ENCODE measurements at regions not wholly inside any gene's neighbourhood (a gene's known extent, or its start where the extent isn't known, plus 50 kb on each side); places are given as distances from the start of the nearest gene placed in this dataset.

DNA sequence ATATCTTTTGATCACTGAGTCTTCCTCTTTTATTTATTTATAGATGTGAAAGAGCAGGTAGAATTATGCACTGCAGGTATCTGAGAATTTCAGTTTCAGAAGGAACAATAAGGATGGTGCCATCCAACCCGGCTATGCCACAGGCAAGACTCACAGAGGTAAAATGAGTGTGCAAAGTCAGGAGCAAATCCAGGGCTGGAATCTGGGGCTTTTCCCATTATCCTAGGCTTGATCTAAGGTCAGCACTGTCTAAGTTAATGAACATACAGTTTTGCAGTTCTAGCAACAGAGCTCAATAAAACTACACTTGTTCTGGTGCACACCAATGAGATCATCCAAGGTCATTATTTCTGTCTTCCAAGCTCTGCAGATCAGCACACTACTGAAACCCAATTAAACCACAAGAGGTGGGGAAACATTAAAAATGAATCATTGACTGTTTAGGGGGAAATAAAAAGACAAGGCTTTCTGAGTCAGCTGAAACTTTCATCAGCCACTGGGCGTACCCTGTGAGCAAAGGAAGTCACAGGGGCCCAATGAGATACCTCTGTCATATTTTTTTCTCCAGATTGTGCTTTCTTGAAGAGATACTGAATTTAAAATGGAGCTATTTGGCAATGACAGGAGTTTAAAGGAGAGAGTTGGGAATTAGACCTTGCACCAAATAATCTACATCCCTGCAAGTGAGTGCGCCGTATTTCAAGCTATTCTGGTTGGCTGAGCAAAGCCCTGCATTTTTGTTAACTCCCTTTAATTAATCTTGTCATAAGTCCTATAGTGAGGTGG, 662.2 kb upstream of the ZNF608 start:
- DNase-seq, result no peak

DNA sequence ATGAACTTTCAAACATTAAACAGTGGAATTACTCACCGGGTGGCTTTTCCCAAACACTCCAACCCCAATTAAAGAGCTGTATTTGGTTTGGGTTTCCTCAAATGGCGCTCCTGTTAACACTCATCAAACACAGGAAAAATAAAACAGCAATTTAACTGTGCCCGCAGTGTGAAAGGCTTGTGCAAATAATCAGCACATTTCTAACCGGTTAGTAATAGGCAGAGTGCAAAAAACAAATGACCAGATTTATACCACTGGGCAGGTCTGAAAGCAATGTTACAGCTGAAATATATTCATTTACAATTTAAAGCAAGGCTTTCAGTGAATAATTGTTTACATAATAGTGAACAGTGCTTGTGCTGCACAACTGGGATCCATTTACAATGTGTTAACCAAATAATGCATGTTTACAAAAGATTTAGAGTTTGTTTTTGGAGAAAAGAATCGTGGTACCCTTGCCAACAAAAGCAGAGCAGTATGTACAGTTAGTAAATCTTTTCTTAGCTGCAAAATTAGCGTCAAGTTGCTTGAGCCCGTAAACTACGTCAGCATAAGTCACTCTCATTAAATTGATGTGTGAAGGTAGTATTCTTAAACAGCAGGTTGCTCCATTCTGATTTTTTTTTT, 662.9 kb upstream of the ZNF608 start:
- DNase-seq, result no peak

DNA sequence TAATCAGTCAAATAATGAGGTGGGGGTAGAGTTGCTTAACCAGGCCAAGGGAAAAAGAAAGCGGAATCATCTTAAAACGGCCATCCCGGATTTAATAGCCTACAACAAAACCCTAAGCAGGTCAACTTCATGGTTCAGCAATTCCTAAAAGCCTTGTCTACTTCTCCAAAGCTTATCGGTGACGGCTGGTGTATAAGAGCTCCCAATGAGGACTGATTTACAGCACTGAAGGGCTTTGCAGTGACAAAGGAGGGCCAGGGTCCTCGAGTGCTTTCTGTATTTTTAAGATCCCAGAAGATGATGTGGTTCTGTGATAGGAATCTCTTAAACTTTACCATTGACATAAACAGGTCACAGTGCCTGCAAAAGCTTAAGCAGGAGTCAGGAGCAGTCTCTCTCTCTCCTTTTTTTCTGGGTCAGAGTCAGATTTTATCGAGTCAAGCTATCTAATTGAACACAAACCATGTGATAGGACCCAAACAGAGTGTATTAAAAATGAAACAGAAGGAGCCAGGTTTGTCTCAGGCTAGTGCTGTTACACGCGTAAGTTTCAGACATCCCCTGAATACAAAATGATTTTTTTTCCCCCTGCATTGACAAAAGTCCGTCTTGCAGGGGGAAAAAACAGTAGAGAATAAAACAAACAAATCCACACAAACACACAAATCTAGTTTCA, 663.6 kb upstream of the ZNF608 start:
- DNase-seq, result no peak

DNA sequence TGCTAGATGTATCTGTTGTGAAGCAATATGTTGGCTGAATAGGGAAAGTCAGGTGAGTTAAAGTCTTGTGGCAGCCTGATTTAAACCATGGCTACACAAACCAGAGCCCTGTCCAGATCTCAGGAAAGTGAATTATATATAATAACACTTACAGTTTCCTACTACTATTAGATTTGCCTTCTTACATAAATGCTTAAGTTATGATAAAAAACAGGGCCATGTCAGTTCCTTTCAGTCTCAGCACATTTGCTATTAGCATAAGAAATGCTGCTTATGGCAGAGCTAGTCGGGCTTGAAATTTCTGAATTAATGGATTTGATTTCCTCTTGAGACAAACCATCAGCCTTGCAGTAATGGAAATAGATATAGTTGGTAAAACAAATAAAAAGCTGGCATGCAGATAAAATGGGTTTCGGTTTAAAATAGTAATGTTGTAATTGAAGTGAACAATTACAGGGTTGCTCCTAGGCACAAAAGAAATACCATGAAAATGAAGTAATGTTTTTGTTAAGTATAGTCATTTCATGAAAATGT, 664.2 kb upstream of the ZNF608 start:
- DNase-seq, result no peak

DNA sequence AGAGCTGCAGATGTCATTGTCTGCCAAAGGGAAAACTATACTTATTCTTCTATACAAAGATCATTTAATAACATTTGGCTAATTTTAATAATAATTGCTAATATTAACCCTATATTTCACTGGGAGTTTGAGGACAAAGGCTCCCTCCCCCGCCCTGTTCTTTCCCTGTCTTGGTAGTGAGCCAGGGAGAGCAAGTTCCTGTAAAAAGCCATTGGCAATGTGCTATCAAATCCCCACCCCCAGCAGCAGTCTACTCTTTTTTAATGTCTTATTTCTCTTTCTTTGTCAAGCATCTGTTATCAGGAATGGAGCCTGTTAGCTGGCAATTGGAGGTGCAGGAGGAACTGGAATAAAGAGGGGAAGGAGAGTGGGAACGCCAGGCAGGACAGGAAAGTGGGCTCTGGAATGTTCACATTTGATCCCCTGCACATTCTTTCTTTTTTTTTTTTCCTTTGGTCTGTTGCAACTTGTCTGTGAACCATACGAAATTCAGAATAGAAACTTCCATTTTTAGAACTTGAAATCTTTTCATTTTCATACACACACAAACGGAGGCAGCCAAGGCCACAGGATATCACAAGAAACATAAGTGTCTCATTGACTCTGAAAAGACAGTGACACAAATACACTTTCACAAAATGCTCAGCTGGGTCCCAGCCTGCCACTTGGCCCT, 664.8 kb upstream of the ZNF608 start:
- no peak for DNase-seq

DNA sequence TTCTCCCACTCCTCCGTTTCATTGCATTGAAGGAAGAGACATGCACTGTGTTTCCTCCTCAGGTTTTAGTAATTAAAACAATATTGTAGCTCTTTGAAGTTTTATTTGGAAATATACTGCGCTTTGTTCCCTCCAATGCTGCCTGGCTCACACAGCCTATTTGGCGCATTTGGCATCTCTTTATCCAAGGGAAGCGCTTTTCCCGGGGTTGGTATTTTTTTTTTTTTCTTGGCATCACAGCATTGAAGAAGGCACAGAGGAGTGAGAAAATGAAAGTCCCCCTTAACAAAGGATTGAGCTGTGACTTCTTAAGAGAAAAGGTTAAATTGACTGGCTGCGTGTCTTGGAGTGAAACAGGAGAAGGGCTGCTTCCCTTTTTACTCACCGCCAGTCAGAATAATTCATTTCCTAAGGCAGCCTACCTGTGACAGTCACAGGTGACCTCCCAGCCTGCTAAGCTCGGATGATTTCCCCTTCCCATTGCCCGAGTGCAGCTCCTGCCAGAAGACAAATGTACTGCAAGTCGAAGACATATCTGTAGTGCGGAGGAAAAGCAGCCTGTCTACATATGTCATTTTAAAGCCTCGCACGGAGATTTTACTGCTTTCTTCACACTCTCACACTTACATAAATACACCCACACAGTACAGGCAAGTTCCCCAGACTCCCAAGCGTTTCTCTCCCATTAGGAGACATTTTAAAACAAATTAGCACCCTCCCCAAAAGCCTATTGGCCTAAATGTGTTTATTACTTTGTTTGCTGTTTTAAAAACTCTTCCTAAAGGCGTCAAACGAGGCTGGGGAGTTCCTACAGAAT, 665.5 kb upstream of the ZNF608 start:
- no peak for DNase-seq

DNA sequence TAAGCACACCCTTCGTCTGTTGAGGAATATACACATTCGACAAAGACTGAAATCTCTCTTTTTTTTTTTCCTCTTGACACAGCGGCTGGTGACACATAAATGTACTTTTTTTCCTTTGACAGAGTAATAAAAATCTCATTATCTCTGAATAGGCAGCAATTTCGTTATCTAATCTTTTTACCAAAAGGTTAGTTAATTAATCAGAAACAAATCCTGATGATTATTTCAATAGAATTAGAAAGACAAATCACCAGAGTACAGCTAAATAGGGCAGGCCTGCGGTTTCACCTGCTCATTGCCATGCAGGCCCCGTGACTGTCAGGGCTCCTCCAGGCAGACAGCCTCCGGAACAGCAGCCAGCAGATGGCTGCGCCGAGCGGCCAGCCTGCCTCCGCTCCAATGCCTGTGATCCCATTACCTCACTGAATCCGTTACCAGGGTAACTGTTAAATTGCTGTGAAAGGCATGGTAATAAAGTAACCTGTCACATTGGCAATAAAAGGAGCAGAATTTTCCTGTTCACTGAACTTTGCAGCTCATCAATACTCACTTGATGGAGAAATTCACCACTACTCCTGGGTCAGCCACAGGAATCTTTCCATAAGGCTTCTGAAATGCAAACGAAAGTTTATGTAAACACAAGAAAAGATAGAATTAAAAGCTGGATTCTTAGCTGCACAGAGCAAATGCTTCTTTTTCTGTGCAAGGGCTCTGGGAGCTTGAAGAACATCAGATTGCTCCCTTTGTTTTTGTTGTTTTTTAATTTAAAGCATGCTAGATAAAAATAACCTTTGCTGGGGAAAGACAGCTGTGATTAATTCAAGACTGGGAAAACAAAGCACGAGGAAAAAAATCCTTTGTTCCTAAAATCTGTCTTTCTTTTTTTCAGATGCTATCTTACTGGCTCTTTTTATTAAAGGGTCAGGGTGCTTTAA, 666.4 kb upstream of the ZNF608 start:
- DNase-seq, result no peak

DNA sequence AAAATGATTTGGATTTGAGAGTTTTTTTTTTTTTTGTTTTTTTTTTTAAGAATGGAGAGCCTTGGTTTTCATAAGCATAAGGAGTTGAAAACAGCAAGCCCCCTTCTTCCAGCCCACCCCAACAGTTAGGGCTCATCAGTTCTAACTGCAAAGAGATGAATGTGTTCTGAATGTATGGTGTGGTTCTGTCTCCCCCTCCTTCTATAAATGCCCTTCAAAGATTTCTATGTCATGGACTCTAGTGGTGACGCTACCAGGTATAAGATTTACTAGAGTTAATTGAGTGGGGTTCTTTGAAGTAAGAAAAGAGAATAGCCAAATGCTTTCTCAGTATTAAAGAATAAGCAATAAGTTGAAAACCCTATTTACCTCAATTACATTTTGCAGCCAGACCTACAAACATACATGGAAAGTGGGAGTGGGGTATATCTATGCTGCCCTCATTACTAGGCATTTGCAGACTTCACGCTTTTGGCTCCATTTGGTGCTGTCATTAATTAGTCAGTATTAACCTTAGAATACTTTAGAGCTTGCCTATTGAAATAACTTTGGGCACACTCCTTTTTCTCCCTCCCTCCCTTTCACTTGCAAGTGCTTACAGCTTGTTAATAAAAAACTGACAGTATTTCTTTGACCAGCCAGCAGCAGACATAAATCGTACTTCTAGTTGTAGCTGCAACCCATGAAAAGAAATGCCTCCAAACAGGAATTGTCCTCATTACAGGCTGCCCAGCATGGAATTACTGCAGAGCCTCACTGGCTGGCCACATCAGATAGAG, 667.2 kb upstream of the ZNF608 start:
- DNase-seq, result no peak

DNA sequence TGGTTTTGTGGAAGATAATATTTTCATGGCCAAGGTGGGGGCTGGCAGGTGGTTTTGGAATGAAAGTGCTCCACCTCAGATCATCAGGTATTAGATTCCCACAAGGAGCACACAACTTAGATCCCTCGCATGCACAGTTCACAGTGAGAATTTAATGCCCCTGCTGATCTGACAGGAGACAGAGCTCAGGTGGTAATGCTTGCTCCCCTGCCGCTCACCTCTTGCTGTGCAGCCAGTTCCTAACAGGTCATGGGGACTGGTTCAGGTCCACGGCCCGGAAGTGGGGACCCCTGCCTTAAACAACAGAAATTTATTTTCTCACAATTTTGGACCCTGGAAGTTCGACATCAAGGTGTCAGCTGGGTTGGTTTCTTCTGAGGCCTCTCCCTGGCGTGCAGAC, 668.7 kb upstream of the ZNF608 start:
- no peak for DNase-seq

DNA sequence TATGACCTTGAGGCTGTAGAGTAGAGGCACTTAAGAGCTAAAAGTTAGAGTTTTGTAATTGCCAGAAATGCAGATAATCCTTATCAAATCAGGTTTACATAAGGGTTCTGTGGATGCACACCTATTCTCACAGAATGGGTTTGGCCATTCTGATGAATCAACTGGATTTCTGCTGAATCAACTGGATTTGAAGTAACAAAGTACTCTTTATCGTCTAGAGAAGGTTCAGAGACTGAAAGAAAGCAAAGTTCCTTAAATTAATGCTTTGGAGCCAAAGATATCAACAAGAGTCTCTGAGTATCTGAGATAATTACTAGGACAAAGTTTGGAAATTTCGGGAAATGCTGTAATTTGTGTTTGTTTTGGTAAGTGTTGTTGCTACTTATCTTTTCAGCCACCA, 669.6 kb upstream of the ZNF608 start:
- DNase-seq, result no peak

DNA sequence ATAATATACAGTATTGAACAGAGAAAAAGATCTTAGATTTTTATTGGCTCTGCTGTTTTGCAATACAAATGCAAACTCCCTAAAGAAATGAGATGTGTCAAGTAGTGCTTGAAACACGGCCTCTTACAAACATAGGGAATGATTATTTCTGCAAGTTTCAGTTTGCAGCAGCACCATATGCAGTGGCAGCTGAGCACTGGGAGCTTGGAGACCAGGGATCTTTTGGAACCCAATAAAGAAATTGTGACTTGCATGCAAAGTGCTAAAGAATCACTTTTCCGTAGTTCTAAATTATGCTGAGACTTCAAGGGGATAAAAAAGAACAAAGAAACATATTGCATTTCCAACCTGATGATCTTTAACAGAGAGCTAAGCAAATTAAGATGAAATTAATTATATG, 674.6 kb upstream of the ZNF608 start:
- no peak for DNase-seq

DNA sequence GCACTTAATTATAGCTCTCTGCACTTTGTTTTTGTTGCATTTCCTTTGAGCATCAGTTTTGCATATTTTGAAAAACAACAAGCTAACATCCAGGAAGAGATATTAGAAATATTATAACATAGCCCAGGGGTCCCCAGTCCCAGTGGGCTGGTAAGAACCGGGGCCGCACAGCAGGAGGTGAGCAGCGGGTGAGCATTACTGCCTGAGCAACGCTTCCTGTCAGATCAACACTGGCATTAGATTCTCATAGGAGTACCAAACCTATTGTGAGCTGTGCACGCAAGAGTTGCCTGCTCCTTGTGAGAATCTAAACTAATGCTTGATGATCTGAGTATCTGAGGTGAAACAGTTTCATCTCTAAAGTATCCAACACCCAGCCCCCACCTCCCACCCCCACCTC, 675.9 kb upstream of the ZNF608 start:
- DNase-seq, result no peak

DNA sequence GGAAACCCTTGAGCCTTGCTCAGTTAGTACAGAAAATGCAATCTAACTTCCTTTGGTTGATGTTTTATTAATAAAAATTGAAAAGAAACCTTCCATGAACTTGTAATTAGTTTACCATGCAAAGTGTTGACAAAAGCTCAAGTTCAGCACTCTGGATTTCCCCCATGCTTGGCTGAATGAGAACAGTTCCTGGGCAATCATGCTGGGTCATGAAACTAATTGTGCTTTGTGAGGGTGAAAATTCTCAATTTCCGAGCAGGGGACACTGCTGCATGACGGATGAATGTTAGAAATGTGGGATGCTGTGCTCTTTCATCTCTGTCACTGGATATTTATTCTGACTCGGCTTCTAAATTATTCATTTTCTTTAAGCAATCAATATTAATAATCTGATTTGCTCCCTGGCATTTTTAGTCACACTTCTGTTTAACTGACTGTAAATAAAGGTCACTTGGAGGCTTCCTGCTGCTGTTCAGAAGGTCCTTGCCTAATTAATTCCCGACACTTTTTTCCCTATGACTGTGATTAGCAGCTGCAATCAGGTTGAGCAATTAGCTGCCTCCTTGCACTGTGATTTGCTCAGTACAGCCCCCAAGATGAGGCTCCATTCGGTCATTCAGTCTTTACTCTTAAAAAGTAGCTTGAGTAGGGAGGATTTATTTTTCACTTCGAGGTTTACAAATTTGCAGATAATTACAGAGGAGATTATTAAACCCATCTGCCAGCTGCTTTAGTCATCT, 678.1 kb upstream of the ZNF608 start:
- DNase-seq, result no peak

DNA sequence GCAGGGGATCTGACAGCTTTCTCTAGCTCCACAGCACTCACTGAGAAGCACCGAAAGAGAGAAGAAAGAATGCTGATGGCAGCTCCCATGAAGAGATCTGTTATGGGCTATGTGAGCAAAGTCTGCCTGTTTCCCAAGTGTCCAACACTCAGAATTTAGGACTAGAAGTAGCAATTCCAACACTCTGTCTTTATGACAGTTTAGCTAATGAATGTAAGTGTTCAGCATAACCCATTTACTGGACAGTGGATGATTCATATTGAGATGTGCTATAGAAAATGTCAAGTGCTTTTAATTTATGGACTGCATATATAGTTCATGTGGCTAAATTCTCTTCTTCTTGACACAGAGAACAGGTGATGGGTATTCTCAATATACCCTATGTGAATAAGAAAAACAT, 683.1 kb upstream of the ZNF608 start:
- DNase-seq, result no peak

DNA sequence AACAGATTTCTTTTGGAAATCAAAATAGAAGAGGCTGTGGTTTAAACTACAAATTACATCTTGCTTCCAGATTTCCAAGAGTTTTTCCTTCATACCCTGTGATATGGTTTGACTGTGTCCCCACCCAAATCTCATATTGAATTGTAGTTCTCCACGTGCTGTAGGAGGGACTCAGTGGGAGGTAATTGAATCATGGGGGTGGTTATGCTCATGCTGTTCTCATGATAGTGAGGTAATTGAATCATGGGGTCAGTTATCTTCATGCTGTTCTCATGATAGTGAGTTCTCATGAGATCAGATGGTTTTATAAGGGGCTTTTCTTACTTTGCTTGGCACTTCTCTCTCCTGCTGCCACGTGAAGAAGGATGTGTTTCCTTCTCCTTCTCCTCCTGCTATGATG, 687.0 kb upstream of the ZNF608 start:
- no peak for DNase-seq

DNA sequence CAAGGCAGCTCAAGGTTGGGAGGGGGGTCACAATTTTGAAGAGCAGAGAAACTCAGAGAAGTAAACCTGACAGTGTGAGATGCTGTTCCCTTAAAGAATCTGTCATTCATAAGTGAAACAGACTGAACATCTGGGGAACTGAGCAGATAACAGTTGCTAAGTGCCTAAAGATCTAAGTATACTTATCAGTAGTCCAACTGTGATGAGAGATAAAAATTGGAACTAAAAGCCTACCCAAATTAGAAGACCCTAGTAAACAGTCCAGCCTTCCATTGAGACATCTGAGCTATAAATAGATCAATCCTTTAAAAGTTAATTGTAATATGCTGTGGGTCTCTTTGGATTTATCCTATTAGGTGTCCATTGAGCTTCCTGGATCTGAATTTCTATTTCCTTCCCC, 692.8 kb upstream of the ZNF608 start:
- DNase-seq, result no peak

DNA sequence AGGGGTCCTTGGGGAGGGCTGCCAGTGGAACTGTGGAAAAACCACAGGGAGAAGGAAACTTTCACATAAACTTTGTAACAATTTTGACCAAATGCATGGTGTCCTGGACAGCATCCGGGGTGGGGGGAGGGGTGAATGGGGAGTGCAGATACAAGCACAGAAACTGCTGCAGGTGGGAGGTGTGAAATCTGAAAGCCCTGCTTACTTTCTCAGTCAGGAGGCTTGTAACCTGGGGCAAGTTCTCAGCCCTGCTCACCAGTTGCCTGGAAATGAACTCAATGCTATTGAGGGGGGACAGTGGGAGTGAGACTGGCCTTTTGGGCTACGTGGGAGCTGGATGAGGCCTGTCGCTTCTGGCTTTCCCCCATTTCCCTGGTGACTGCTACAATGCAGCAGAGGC, 694.5 kb upstream of the ZNF608 start:
- no peak for DNase-seq

DNA sequence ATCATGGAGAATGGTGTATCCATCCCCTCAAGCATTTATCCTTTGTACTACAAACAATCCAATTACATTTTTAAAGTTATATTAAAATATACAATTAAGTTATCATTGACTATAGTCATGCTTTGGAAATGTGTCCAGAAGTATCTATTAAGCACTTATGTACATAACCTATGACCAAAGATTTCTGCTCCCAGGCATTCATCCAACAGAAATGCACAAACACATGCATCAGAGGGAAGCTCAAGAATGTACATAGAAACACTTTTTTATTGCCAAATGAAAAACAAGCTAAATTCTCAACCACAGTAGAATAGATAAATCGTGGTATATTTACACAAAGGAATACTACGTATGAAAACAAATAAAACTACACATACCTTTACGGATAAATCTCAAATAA, 700.5 kb upstream of the ZNF608 start:
- DNase-seq, result no peak

DNA sequence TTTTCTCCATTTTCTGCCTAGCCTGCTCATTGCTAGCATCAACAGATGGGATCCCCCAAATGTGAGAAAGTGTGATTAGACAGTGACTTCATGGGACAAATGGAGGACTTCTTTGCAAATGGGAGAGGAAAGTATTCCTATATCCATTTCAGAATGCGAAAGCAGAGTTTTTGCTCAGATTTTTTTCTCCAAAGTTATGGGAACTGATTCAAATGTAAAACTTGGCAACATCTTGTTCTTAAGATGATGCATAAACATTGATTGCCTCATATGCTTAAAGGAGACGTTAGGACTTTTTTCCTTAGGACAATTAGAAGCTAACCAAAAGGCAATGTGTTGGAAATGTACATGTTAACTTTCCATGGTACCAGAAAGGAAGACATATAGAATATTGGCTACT, 704.3 kb upstream of the ZNF608 start:
- DNase-seq, result no peak

DNA sequence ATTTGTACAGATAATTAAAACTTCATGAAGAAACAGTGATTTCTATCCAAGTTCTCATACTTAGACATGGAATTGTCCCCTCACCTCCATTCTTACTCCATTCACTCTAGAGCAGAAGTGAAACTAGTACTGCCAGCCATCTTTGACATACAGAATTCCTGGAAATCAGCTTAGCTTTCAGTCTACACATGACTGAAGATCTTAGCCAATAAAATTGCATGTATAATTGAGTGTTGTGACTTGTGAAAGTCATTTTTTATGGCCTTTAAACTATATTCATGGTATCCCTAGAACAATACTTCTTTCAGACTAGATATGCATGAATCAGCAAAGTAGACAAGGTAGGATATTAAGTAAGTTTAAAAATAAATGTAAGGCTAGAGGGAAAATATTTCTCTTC, 705.2 kb upstream of the ZNF608 start:
- DNase-seq, result no peak
